GM19438 (cell line): ENCODE measurements at regions not wholly inside any gene's neighbourhood (a gene's known extent, or its start where the extent isn't known, plus 50 kb on each side); places are given as distances from the start of the nearest gene placed in this dataset.
A peak's percentile ranks its signal among the peaks of the same experiment; 100 is the strongest.

Experiments
- ATAC-seq: cut with Tn5 transposase; IDR thresholded peaks from one replicate; pipeline ENCODE4 v1.9.1; 2021; ENCODE audit warnings: low read depth; ENCODE audit not compliant: unreplicated experiment

GRCh38 chr3:106542101-106542769 is 673.4 kb upstream of the CBLB start:
- no peak for ATAC-seq

GRCh38 chr3:106552351-106553043 is 683.7 kb upstream of the CBLB start:
- ATAC-seq = no peak

- no peak for ATAC-seq
Observed at GRCh38 chr3:106560451-106560966, 691.7 kb upstream of the CBLB start.

- peak; percentile 92 for ATAC-seq
Observed at GRCh38 chr3:106566277-106566676, 697.5 kb upstream of the CBLB start.

- ATAC-seq = no peak
Observed at GRCh38 chr3:106570426-106570825, 701.6 kb upstream of the CBLB start.

GRCh38 chr3:106573605-106574004 is 704.8 kb upstream of the CBLB start:
- ATAC-seq = no peak

GRCh38 chr3:106575029-106575428 is 706.2 kb upstream of the CBLB start:
- ATAC-seq = no peak

GRCh38 chr3:106577241-106577640 is 708.4 kb upstream of the CBLB start:
- no peak for ATAC-seq

- no peak for ATAC-seq
Observed at GRCh38 chr3:106578911-106579310, 710.1 kb upstream of the CBLB start.

GRCh38 chr3:106582151-106582550 is 713.3 kb upstream of the CBLB start:
- no peak for ATAC-seq

GRCh38 chr3:106587551-106587950 is 718.7 kb upstream of the CBLB start:
- ATAC-seq = no peak

- ATAC-seq = no peak
Observed at GRCh38 chr3:106588739-106589138, 719.9 kb upstream of the CBLB start.

GRCh38 chr3:106589311-106589942 is 720.6 kb upstream of the CBLB start:
- ATAC-seq = no peak

- ATAC-seq = no peak
Observed at GRCh38 chr3:106590216-106590615, 721.4 kb upstream of the CBLB start.

- ATAC-seq = no peak
Observed at GRCh38 chr3:106593381-106593780, 724.6 kb upstream of the CBLB start.

- ATAC-seq = no peak
Observed at GRCh38 chr3:106609666-106610301, 741.0 kb upstream of the CBLB start.

- ATAC-seq = no peak
Observed at GRCh38 chr3:106610362-106610959, 741.6 kb upstream of the CBLB start.

GRCh38 chr3:106611116-106611515 is 742.3 kb upstream of the CBLB start:
- ATAC-seq = no peak

- no peak for ATAC-seq
Observed at GRCh38 chr3:106611841-106612240, 743.0 kb upstream of the CBLB start.

GRCh38 chr3:106616556-106616955 is 747.7 kb upstream of the CBLB start:
- ATAC-seq = no peak

- ATAC-seq = no peak
Observed at GRCh38 chr3:106617276-106617675, 748.5 kb upstream of the CBLB start.
